ENCODE measurements at regions not wholly inside any gene's neighbourhood (a gene's known extent, or its start where the extent isn't known, plus 50 kb on each side); places are given as distances from the start of the nearest gene placed in this dataset.

- no peak for TF ChIP-seq CTCF (IDR thresholded peaks at IDR 0.05)
These were observed 266.7 kb upstream of the SMARCA2 start for GRCh38 chr9:1748407-1748806.

GRCh38 chr9:1757186-1757585 is 258.0 kb upstream of the SMARCA2 start:
- no peak for TF ChIP-seq CTCF (IDR thresholded peaks at IDR 0.05)

- TF ChIP-seq CTCF (IDR thresholded peaks at IDR 0.05): no peak
These were observed 256.1 kb upstream of the SMARCA2 start for GRCh38 chr9:1759009-1759408.

GRCh38 chr9:1759771-1760300 is 255.3 kb upstream of the SMARCA2 start:
- TF ChIP-seq CTCF (IDR thresholded peaks at IDR 0.05): no peak

GRCh38 chr9:1761807-1762206 is 253.3 kb upstream of the SMARCA2 start:
- no peak for TF ChIP-seq CTCF (IDR thresholded peaks at IDR 0.05)

GRCh38 chr9:1766042-1766441 is 249.1 kb upstream of the SMARCA2 start:
- TF ChIP-seq CTCF (IDR thresholded peaks at IDR 0.05): no peak

- TF ChIP-seq CTCF (IDR thresholded peaks at IDR 0.05): no peak
These were observed 246.6 kb upstream of the SMARCA2 start for GRCh38 chr9:1768561-1768960.
